GM12875 (cell line): ENCODE measurements at regions not wholly inside any gene's neighbourhood (a gene's known extent, or its start where the extent isn't known, plus 50 kb on each side); places are given as distances from the start of the nearest gene placed in this dataset.
"Not testable (repeated sequence)": the region's sequence is repeated elsewhere in the genome, so short reads cannot be mapped to it uniquely, and the experiment has no call there.

Experiments used
- H3K4me3 ChIP-seq: one replicate; pipeline ENCODE4 v1.5.1; 2011; ENCODE audit warnings: low read depth, low read length, control low read depth
- TF ChIP-seq, protein P1 (sequence below): IDR thresholded peaks from 2 replicates; pipeline ENCODE4 v1.5.1; 2011; ENCODE audit warnings: low read depth, mild to moderate bottlenecking, control low read depth, inconsistent platforms, low read length, moderate library complexity, borderline replicate concordance; ENCODE audit not compliant: insufficient read depth

DNA sequence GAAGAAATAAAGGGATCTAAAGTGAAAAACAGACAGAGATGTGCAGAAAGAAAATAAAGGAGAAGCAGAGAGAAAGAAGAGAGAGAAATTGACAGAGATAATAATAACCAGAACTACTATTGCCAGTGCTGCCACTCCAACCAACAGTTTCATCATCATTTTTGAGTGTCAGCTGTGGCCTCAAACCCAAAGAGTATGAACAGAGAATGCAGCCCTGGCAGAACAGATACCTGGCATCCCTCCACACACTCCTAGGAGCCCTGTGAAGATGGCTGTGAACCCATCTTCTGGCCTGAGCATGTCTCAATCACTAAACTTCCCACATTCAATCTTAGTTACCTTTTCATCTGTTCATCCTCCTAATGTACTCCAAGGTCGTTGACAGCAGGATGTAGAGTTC, 385.8 kb upstream of the NFIA start:
- H3K4me3 ChIP-seq = no peak overlapping the region
- TF ChIP-seq, protein P1, sequence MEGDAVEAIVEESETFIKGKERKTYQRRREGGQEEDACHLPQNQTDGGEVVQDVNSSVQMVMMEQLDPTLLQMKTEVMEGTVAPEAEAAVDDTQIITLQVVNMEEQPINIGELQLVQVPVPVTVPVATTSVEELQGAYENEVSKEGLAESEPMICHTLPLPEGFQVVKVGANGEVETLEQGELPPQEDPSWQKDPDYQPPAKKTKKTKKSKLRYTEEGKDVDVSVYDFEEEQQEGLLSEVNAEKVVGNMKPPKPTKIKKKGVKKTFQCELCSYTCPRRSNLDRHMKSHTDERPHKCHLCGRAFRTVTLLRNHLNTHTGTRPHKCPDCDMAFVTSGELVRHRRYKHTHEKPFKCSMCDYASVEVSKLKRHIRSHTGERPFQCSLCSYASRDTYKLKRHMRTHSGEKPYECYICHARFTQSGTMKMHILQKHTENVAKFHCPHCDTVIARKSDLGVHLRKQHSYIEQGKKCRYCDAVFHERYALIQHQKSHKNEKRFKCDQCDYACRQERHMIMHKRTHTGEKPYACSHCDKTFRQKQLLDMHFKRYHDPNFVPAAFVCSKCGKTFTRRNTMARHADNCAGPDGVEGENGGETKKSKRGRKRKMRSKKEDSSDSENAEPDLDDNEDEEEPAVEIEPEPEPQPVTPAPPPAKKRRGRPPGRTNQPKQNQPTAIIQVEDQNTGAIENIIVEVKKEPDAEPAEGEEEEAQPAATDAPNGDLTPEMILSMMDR = no peak

DNA sequence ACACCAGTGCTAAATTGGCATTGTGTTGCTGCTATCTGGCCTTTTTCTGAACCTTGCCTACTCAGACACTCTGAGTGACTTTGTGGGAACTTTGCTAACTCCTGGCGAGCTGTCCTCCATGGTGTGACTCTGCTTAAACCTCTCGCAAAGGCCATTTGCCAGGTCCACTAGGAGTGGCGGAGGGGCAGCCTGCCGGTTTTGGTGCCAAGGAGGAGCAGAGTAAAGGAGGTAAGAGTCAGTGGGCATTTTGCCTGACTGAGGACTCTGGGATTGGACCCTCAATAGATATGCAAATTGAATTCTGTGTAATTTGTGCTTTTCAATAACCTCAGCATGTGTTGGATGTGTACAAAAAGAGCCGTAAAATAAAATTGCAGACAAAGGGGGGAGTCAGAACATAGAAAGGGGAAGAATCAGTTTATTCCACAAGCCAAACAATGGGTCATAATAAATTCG, 386.6 kb upstream of the NFIA start:
- H3K4me3 ChIP-seq = no peak overlapping the region
- TF ChIP-seq, protein P1 = no peak

DNA sequence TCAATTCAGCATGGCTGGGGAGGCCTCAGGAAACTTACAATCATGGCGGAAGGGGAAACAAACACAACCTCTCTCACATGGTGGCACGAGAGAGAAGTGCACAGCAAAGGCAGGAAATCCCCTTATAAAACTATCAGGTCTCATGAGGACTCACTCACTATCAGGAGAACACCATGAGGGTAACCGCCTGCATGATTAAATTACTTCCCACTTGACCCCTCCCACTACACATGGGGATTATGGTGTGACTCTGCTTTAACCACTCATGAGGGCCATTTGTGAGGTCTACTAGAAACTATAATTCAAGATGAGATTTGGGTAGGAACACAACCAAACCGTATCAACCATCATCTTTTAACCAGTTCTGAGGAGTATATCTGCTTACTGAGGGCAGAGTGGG, 387.4 kb upstream of the NFIA start:
- H3K4me3 ChIP-seq = no peak overlapping the region
- TF ChIP-seq, protein P1 = no peak

DNA sequence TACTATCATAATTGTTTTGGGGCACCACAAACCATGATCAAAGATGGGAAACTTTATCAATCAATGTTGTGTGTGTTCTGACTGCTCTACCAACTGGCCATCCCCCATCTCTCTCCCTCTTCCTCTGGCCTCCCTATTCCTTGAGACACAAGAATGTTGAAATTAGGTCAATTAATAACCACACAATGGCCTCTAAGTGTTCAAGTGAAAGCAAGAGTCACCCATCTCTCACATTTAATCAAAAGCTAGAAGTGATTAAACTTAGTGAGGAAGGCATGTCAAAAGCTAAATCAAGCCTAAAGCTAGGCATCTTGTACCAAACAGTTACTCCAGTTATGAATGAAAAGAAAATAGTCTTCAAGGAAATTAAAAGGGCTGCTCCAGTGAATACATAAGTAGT, 390.3 kb upstream of the NFIA start:
- TF ChIP-seq, protein P1 = no peak
- no peak overlapping the region for H3K4me3 ChIP-seq

DNA sequence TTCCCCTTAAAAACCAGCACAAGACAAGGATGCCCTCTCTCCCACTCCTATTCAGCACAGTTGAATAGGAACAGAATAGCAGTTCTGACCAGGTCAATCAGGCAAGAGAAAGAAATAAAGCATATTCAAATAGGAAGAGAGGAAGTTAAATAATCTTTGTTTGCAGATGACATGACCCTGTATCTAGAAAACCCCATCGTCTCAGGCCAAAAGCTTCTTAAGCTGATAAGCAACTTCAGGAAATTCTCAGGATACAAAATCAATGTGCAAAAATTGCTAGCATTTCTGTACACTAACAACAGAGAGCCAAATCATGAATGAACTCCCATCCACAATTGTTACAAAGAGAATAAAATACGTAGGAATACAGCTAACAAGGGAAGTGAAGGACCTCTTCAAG, 394.1 kb upstream of the NFIA start:
- not testable (repeated sequence) for H3K4me3 ChIP-seq

DNA sequence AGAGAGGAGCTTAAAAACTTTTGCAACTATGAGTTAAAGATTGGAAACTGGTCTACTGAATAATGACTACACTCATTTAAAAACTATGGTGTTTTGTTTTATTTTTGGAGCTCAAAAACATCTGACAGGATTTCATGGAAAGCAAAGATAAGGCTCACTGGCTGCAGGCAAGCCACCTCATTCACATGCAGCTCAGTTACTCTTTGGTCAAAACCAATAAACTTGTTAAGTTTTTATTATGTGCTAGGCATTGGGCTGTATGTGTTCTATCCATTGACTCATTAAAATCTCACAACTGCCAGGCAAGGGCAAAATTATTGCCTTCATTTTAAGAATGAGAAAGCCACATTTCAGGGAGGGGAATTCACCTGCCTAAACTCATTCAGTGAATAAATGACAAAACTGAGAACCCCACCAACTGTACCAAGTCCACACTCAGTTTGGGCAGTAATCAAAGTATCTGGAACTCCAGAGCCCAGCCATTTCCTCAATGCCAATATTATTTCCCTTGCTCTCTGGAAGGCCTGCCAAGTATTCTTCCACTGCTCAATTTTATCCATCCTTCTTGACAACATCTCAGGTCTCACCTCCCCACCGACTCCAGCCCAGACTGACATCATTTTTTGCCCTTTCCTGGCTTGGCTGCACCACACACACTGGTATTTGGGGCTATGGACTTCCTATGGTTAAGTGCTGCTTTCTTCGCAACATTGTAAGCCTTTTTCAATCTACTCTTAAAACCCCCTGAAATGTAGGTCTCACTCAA, 401.1 kb upstream of the NFIA start:
- TF ChIP-seq, protein P1 = no peak
- H3K4me3 ChIP-seq = no peak overlapping the region

DNA sequence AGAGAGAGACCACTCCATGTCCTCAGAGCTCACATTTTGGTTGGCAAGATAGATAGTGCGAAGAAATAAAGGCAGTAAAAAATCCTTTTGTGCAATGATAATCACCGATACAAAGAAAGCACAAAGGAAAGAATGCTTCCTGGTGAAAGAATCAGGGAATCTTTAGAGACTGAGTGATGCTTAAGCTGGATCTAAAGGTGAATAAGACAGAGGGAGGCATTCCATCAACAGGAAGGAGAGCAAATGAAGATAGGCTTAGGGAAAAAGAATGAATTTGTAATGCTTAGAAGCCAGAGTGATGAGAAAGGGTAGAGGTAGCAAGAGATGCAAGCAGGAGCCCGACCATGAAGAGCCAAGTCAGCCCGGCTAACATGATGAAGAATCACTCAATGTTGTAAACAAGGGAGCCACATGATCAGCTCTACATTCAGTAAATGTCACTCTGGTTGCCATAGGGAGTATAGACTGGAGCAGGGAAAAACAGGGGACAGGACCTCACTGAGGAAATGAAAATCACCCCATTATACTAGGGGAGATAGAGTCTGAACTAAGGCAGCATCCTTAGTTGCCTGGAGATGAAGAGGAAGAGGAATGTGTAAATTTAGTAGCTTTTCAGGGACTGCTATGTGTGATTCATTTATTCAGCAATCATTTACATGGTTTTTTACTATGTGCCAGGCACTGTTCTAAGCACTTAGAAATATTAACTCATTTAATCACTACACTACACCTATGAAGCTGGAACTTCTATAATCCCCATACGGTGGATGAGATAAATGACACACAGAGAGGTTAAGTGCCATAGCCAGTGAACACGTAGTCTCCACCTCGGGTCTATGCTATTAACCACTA, 402.6 kb upstream of the NFIA start:
- TF ChIP-seq, protein P1 = no peak
- no peak overlapping the region for H3K4me3 ChIP-seq
